ENCODE measurements at regions not wholly inside any gene's neighbourhood (a gene's known extent, or its start where the extent isn't known, plus 50 kb on each side); places are given as distances from the start of the nearest gene placed in this dataset.

DNA sequence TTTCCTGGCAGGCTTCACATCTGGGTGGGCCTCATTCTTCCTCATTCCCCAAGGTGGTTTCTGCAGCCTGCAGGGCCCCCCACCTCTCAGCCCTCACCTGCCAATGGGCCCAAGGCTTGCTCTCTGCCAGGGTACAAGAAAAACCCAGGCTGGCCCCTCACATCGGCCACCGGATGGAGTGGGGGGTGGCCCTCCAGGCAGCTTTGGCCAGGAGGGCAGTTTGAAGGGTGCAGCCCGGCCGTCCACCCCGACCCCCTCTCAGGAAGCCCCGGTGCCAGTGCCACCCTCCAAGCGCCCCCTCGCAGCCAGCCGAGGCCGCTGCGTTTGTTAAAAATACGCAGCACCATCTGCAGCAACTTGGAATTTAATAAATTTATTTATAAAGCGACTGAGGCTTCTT is 196.7 kb downstream of the CTTN start:
- no peak overlapping the region for H2BK120ac ChIP-seq (ENCODE audit: low read depth, low read length, poor library complexity, severe bottlenecking)
- H3K27me3 Mint-ChIP-seq (ENCODE audit: low read depth): no peaks in the 10 kb centered on the region; the same call in 1 of the 2 replicates
- no peak overlapping the region for H2AFZ ChIP-seq (ENCODE audit: low read length)

More for the DNA sequence above, 196.7 kb downstream of the CTTN start:
- TF ChIP-seq, protein P1, sequence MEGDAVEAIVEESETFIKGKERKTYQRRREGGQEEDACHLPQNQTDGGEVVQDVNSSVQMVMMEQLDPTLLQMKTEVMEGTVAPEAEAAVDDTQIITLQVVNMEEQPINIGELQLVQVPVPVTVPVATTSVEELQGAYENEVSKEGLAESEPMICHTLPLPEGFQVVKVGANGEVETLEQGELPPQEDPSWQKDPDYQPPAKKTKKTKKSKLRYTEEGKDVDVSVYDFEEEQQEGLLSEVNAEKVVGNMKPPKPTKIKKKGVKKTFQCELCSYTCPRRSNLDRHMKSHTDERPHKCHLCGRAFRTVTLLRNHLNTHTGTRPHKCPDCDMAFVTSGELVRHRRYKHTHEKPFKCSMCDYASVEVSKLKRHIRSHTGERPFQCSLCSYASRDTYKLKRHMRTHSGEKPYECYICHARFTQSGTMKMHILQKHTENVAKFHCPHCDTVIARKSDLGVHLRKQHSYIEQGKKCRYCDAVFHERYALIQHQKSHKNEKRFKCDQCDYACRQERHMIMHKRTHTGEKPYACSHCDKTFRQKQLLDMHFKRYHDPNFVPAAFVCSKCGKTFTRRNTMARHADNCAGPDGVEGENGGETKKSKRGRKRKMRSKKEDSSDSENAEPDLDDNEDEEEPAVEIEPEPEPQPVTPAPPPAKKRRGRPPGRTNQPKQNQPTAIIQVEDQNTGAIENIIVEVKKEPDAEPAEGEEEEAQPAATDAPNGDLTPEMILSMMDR (conservative IDR thresholded peaks at IDR 0.05): no peak
- H4K91ac ChIP-seq (ENCODE audit: insufficient read length, low read depth, low read length): no peak overlapping the region
- H3K23me2 ChIP-seq (ENCODE audit: insufficient read length, low read depth, low read length, poor library complexity, severe bottlenecking): no peaks in the 10 kb centered on the region
- H3K79me2 ChIP-seq (ENCODE audit: insufficient read depth, low read length): no peaks in the 10 kb centered on the region
- H3K4me2 ChIP-seq (ENCODE audit: insufficient read depth, insufficient read length, low read length): no peak overlapping the region
- H3K56ac ChIP-seq (ENCODE audit: insufficient read length, low read depth, low read length): no peak overlapping the region
- H3K23ac ChIP-seq (ENCODE audit: insufficient read length, low read depth, low read length): no peak overlapping the region
- no peaks in the 10 kb centered on the region for H3K4me1 ChIP-seq (ENCODE audit: insufficient read depth, low read length)
- no peak for DNase-seq
- H3K18ac ChIP-seq (ENCODE audit: insufficient read length, low read depth, low read length): no peak overlapping the region
- H4K8ac ChIP-seq (replicated peaks; ENCODE audit: insufficient read length, low read depth, low read length): no peak overlapping the region
- H3K9ac ChIP-seq (ENCODE audit: extremely low read depth, insufficient read length, low read length): no peak overlapping the region
- no peak overlapping the region for H3T11ph ChIP-seq (ENCODE audit: low read length)
- no peak overlapping the region for H3K14ac ChIP-seq (ENCODE audit: insufficient read depth, low read length)
- H3K27me3 ChIP-seq (ENCODE audit: insufficient read depth, low read length): no peaks in the 10 kb centered on the region; the same call in 1 of the 2 replicates
- no peak overlapping the region for H2BK20ac ChIP-seq (ENCODE audit: low read depth, low read length, poor library complexity, severe bottlenecking)
- H3K4ac ChIP-seq (ENCODE audit: low read depth, low read length): no peak overlapping the region
- no peaks in the 10 kb centered on the region; a peak in 1 of 5 replicates for H3K9me3 Mint-ChIP-seq
- H3K27ac Mint-ChIP-seq: no peak overlapping the region
- no peak overlapping the region for H3K4me3 Mint-ChIP-seq
- H3K27ac ChIP-seq (ENCODE audit: insufficient read length, low read depth, low read length): no peak overlapping the region
- H3K79me1 ChIP-seq (ENCODE audit: insufficient read depth, low read depth, low read length, poor library complexity, severe bottlenecking): no peaks in the 10 kb centered on the region
- H4K5ac ChIP-seq (ENCODE audit: insufficient read length, low read depth, low read length): no peak overlapping the region
- peaks cover 0 to 8% of the 10 kb centered on the region in 2 experiments; a peak in 2 of 4 replicates for H3K4me1 Mint-ChIP-seq
- H2BK12ac ChIP-seq (ENCODE audit: insufficient read length, low read depth, low read length): no peak overlapping the region
- H2BK5ac ChIP-seq (ENCODE audit: insufficient read length, low read length): no peak overlapping the region
- peaks cover 0 to 1% (median 0%) of the 10 kb centered on the region in 3 experiments; a peak in 2 of 7 replicates for H3K36me3 Mint-ChIP-seq (ENCODE audit: insufficient read depth in 1 of 3, low read depth in 3 of 3)
- no peaks in the 10 kb centered on the region for H3K9me3 ChIP-seq (ENCODE audit: control insufficient read depth, low read depth, low read length)
- WGBS (ENCODE audit: extremely low coverage, insufficient read length, low lambda C conversion rate): no CpG with 5 or more reads among the region's 13 CpGs
- H2BK15ac ChIP-seq (ENCODE audit: low read depth, low read length): no peak overlapping the region
- H2AK5ac ChIP-seq (ENCODE audit: insufficient read length, low read length): no peak overlapping the region
- no peaks in the 10 kb centered on the region for H4K20me1 ChIP-seq (ENCODE audit: control insufficient read depth, insufficient read depth, insufficient read length)
